ACHN (cell line): ENCODE measurements at regions not wholly inside any gene's neighbourhood (a gene's known extent, or its start where the extent isn't known, plus 50 kb on each side); places are given as distances from the start of the nearest gene placed in this dataset.

Experiments used
- DNase-seq: peaks from one replicate; pipeline ENCODE4 v3.0.0-alpha.2; 2015
- in situ Hi-C: cut with HindIII; loops from 2 replicates; pipeline ENCODE4 v1.10.0; 2017; ENCODE audit warnings: low sequenced_read_pairs, low pct_ligation_motif_present, low pct_unique_long_range_greater_than_20kb

- DNase-seq: no peak
- in situ Hi-C loops: no loop called here
Observed at GRCh38 chr3:193862843-193863242, 269.8 kb downstream of the OPA1 start.

GRCh38 chr3:193863657-193864357 is 270.8 kb downstream of the OPA1 start:
- in situ Hi-C loops: no loop called here
- DNase-seq: no peak

DNA sequence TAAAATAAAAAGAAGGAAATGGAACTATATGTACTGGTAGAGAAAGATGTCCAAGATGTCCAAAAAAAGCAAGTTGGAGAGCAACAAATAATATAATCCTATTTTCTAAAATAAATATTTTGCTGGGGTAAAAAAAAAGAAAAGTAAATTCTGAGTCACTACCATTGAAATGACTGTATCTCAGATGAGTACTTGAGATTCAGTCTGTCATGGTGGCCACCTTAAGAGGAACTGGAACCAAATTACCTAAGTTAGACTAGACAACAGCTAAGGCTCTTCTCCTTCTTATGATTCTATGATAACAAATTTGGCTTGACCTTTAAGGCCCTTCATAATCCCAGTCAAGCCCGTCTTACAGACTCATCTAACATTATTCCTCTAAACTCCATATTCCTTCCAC is 270.6 kb upstream of the HES1 start:
- in situ Hi-C loops: no loop called here
- no peak for DNase-seq

GRCh38 chr3:193865896-193866480 is 270.0 kb upstream of the HES1 start:
- DNase-seq: no peak
- in situ Hi-C loops: no loop called here

DNA sequence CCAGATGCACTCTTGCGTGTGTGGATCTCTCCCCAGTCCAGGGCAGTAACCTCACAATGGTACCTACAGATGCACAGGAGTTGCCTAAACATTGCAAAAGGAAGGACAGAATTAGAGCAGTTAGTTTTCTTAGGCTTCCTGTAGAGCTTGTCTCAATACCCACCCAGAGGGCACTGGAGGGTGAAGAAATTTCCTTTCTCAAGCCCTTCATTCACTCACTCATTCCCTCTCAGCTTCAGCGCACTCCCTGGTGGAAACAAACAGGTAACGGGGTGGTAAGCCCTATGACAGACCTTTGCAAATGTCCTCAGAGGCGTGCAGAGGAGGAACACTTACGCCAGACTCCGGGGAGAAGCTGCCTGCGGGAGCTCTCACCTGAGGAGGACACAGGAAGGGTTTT is 267.4 kb upstream of the HES1 start:
- in situ Hi-C loops: no loop called here
- peak; percentile 66 for DNase-seq

DNA sequence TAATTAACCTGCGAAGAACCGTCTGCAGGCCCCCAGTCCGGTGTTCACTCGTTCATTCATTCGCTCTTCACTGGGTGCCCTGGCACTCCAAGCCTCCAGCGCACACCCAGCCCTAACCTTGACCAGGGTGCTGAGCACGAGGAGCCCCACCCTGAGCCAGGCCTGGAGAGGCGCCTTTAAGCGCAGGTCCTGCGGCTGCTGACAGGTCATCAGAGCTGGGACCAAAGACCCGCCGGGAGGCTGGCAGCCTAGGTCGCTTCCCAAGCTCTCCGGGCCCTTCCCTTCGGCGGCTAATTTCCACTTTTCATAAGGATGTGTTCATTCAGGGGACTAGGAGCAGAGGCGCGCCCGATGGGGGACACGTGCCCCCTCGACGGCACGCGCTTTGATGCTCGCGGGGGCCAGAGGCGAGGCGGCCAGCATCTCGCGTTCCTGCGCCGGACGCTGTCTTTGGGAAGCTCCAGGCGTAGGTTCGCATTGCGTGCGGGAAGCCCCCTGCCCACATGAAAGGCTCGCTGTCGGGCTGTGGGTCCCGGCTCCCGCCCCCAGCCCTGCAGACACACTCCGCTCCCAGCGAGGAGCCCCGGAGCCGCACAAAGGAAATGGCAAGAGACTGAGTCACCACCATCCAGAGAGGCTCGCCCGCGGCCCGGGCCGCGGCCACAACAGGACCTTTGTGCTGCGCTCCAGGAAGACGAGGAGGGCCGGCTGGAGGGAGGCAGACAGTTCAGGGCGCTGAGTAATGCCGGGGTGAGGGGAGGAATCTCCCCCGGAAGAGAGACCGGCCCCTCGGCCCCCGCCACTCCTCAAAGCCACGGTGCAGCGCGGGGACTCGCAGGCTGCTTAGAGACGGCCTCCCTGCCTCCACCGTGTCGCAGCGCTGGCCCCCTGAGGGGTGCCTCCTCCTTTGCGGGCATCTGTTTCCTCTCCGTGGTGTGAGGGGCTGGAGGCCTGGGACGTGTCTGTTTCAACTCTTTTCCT is 266.4 kb upstream of the HES1 start:
- in situ Hi-C loops: no loop called here
- peak; percentile 90 for DNase-seq

DNA sequence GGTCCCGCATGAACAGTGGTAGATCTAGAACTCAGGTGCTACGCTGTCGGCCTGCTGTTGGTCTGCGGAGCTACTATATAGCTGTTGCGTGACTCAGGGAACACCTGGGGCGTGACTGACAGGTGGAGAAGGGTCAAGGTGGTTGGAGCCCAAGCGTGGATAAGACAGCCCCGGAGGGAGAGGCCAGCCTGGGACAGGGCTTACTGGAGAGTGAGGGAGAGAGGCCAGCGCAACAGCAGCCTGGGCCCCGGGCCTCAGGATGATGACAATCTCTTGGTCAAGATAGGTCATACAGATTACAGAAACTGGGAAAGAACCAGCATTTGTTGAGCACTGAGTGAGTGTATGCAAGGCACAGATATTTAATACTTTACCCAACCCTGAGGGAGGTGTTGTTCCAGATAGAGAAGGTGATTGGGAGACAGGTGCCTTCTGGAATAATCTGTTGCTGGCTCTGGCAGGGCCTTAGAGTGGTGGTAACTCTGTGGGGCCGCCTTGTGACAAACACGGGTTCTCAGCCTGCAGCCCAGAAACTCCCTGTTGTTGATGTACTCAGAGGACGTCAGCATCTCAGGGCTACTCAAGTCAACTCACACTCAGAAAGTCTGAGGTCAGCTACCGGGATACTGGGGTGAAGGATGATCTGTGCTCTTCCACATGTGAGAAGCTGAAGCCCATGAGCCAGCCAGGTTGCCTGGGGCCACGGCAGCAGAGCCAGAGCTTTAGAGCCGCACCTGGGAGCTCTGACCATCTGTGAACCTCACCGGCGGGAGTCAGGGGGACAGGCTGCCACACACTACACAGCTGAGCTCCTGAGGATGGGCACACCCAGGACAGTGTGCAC is 265.4 kb upstream of the HES1 start:
- in situ Hi-C loops: no loop called here
- DNase-seq: no peak

- in situ Hi-C loops: no loop called here
Observed at GRCh38 chr3:193871220-193871485, 264.8 kb upstream of the HES1 start.

DNA sequence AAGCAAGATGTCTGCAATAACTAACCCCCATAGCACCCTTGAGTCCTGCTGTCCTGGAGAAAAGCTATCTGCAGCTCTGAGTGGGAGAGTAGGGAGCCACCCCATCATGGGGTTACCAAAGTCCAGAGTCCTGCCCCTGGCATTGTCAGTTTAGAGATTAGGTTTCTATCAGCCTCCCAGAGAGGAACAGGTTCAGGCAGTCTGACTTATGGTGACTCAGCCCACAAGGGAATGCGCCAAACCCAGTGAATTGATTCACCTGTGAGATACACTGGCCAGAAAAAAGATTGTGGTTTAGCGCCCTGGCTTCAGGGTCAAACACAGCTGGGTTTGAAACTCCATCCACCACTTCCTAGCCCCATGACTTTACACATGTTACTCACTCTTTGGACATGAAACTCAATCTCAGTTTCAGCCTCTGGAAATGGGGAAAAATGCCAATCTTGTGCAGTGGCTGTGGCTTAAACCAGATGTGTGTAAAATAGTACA is 263.6 kb upstream of the HES1 start:
- peak; percentile 90 for DNase-seq
- in situ Hi-C loops: no loop called here

More at GRCh38 chr3:193871220-193871485, 264.8 kb upstream of the HES1 start:
- no peak for DNase-seq

DNA sequence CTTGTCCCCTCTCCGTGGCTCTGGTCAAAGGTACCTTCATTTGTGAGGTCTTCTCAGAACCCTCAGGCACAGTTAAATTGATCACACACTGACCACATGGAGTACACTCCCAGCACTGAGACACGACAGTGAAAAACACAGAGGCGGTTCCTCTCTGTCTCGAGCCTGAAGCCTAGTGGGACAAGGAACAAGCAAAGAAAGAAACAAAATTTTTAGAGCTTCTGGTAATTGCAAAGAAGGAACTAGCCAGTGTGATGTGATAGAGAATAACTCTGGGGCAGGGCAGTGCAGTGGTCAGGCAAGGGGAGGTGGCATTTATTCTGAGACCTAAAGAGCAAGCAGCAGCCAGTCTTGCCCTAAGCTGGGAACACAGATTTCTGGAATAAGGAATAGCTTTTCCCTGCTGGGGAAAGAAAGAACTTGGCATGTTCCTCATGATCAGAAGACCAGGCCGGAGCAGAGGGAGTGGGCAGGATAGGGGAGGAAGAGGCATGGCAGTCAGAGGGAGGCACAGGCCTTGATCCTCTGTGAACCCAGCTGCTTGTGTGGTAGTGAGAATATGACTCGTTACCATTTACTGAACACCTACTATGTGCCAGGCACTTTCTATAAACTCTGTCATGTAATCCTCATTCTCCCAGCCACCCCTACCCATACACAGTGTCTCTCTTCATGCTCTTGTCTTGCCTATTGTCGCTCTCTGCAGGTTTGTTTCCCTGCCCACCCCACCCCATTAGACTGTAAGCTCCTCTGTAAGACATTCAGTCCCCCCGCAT is 262.3 kb upstream of the HES1 start:
- in situ Hi-C loops: no loop called here
- DNase-seq: no peak

GRCh38 chr3:193874512-193874911 is 261.4 kb upstream of the HES1 start:
- in situ Hi-C loops: no loop called here
- DNase-seq: no peak

DNA sequence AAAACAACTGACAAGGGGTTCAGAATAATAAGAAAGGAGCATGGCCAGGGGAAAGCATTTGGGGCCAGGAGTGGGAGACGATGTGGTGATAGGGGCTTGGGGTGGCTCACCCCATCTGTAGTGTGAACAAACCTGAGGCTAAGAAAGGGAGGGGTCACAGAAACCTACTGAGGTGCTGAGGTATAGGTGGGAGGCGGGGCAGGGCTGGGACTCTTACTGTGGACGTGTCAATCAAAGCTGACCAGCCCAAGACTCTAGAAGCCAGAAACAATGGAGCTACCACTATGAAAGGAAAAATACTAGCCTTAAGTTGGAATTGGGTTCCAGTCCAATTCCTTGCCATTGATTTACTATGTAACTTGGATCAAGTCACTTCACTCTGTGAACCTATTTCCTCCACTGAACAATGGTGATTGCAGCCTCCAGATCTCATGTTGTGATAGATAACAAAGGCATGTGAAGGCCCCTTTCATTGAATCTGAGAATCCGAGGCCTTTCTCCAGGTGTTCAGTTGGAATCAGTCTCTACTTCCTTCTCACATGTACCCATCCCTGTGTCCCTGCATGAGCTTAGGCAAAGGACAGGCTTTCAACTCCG is 260.9 kb upstream of the HES1 start:
- no peak for DNase-seq
- in situ Hi-C loops: no loop called here

DNA sequence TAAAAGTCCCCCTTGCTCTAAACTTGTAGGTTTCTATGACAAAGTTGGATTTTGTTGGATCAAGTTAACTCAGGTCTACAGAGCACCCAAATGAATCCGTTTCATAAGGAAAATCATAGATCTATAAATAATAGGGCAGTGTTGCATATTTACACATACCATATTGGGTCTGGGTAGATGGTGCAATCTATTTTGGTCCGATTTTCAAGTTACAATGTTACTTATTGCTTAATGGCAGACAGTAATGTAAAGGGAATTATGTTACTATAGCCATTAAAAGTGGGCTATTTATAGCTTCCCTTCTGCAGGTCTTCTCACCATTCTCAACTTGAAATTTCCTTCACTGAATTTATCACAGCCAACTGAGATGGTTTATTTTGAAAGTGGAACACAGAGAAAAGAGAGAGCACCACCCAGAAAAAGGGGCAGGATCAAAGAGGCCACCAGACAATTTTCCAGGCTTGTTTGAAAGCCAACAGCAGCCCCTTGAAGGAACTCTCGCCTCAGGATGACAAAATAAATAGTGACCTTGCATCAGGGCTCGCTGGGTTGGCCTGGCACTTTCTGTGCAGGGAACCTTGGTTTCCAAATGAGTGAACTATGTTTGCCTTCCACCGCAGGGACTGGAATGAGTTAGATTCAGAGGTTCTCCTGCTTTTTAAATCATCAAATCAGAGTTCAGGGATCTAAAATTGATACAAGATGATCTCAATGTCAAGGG is 260.2 kb upstream of the HES1 start:
- no peak for DNase-seq
- in situ Hi-C loops: no loop called here

- no peak for DNase-seq
- in situ Hi-C loops: no loop called here
Observed at GRCh38 chr3:193879099-193879863, 256.7 kb upstream of the HES1 start.

GRCh38 chr3:193879864-193880242 is 256.1 kb upstream of the HES1 start:
- no peak for DNase-seq
- in situ Hi-C loops: no loop called here

GRCh38 chr3:193882091-193882490 is 253.9 kb upstream of the HES1 start:
- DNase-seq: no peak
- in situ Hi-C loops: no loop called here
